ENCODE measurements at regions not wholly inside any gene's neighbourhood (a gene's known extent, or its start where the extent isn't known, plus 50 kb on each side); places are given as distances from the start of the nearest gene placed in this dataset.

- Histone ChIP-seq H3K79me2 (ENCODE audit: insufficient read depth, low read length) (no peaks in the 10 kb centered on the region), H3K4me2 (ENCODE audit: low read depth, low read length) (no peak overlapping the region), H3K27ac (ENCODE audit: extremely low read length, insufficient read depth, low read length) (no peak overlapping the region), H3K4me1 (ENCODE audit: insufficient read depth, low read length) (no peaks in the 10 kb centered on the region), H4K20me1 (ENCODE audit: insufficient read depth, low read length) (no peaks in the 10 kb centered on the region), H3K27me3 (ENCODE audit: control insufficient read depth in 1 of 2, insufficient read depth in 2 of 2, low read length in 2 of 2) (peaks cover 0 to 18% of the 10 kb centered on the region in 2 experiments; a peak in 2 of 5 replicates), H3K9ac (ENCODE audit: insufficient read depth, low read depth, low read length) (no peak overlapping the region), H3K9me3 (ENCODE audit: low read length) (no peaks in the 10 kb centered on the region), H3K4me3 (replicated peaks in 1 of 3; ENCODE audit: insufficient read depth in 1 of 3, low read depth in 2 of 3, low read length in 3 of 3) (no peak overlapping the region), H3K36me3 (replicated peaks in 1 of 2; ENCODE audit: control insufficient read depth in 1 of 2, insufficient read depth in 2 of 2, low read length in 2 of 2) (no peaks in the 10 kb centered on the region), H2AFZ (ENCODE audit: low read length) (no peak overlapping the region)
- no peak for TF ChIP-seq ZNF530 (CRISPR knock-in tag; IDR thresholded peaks at IDR 0.05; ENCODE audit: low read depth)
- no peak for TF ChIP-seq ATF5 (CRISPR knock-in tag; IDR thresholded peaks at IDR 0.05; ENCODE audit: low read depth)
- TF ChIP-seq HCFC1 (IDR thresholded peaks at IDR 0.05; ENCODE audit: low read depth, low read length): no peak
- no peak for TF ChIP-seq PAWR (CRISPR knock-in tag; IDR thresholded peaks at IDR 0.05; ENCODE audit: borderline replicate concordance)
- TF ChIP-seq SP140L (CRISPR knock-in tag; IDR thresholded peaks at IDR 0.05; ENCODE audit: borderline replicate concordance): no peak
- TF ChIP-seq ZBTB20 (CRISPR knock-in tag; IDR thresholded peaks at IDR 0.05; ENCODE audit: borderline replicate concordance, low read depth): no peak
- TF ChIP-seq MNT (IDR thresholded peaks at IDR 0.05): no peak
- no peak for DNase-seq (ENCODE audit: low spot score)
- FAIRE-seq: no peak
- WGBS (ENCODE audit: low lambda C conversion rate): 28% methylated on average over 7 of the region's 7 CpGs
- ChIA-PET CTCF (ENCODE audit: low intra/inter-chr PET ratio, low total read pairs) (no interaction called here), POLR2A (no interaction called here)
- in situ Hi-C loops (cut with HindIII; ENCODE audit: extremely low pct_ligation_motif_present, low pct_unique_long_range_greater_than_20kb): no loop called here
- intact Hi-C loops (cut with micrococcal nuclease; ENCODE audit: unreplicated experiment): no loop called here
- no TSS peak for BruUV-seq (replicated peaks)
- no peak for ATAC-seq
Measured at GRCh38 chr6:166705069-166705468, 78.0 kb upstream of the RPS6KA2 start.

GRCh38 chr6:166704171-166704570, 77.1 kb upstream of the RPS6KA2 start:
- no TSS peak for BruUV-seq (replicated peaks)
- in situ Hi-C loops (cut with HindIII; ENCODE audit: extremely low pct_ligation_motif_present, low pct_unique_long_range_greater_than_20kb) (no loop called here), intact Hi-C loops (cut with micrococcal nuclease; ENCODE audit: unreplicated experiment) (no loop called here)
- no peak overlapping the region for H3K9ac ChIP-seq (ENCODE audit: insufficient read depth, low read depth, low read length)
- H3K4me2 ChIP-seq (ENCODE audit: low read depth, low read length): no peak overlapping the region
- POLR2A ChIA-PET: no interaction called here
- ATAC-seq (no peak), FAIRE-seq (no peak), DNase-seq (ENCODE audit: low spot score) (no peak)
- no peaks in the 10 kb centered on the region for H3K79me2 ChIP-seq (ENCODE audit: insufficient read depth, low read length)
- H3K4me3 ChIP-seq (replicated peaks in 1 of 3; ENCODE audit: insufficient read depth in 1 of 3, low read depth in 2 of 3, low read length in 3 of 3): no peak overlapping the region
- H4K20me1 ChIP-seq (ENCODE audit: insufficient read depth, low read length): no peaks in the 10 kb centered on the region
- H2AFZ ChIP-seq (ENCODE audit: low read length): no peak overlapping the region
- no peaks in the 10 kb centered on the region for H3K4me1 ChIP-seq (ENCODE audit: insufficient read depth, low read length)
- H3K9me3 ChIP-seq (ENCODE audit: low read length): no peaks in the 10 kb centered on the region
- no peaks in the 10 kb centered on the region for H3K36me3 ChIP-seq (replicated peaks in 1 of 2; ENCODE audit: control insufficient read depth in 1 of 2, insufficient read depth in 2 of 2, low read length in 2 of 2)
- TF ChIP-seq MNT (IDR thresholded peaks at IDR 0.05) (peak; percentile 64), ARNT2 (CRISPR knock-in tag; IDR thresholded peaks at IDR 0.05; ENCODE audit: low read depth) (no peak)
- no peak overlapping the region for H3K27ac ChIP-seq (ENCODE audit: extremely low read length, insufficient read depth, low read length)
- peaks cover 0 to 19% of the 10 kb centered on the region in 2 experiments; a peak in 2 of 5 replicates for H3K27me3 ChIP-seq (ENCODE audit: control insufficient read depth in 1 of 2, insufficient read depth in 2 of 2, low read length in 2 of 2)
- CTCF ChIA-PET (ENCODE audit: low intra/inter-chr PET ratio, low total read pairs): no interaction called here
- WGBS (ENCODE audit: low lambda C conversion rate): 31% methylated on average over 7 of the region's 7 CpGs

Measured in HepG2 (cell line).